ENCODE measurements at regions not wholly inside any gene's neighbourhood (a gene's known extent, or its start where the extent isn't known, plus 50 kb on each side); places are given as distances from the start of the nearest gene placed in this dataset.
"Not testable (repeated sequence)": the region's sequence is repeated elsewhere in the genome, so short reads cannot be mapped to it uniquely, and the experiment has no call there.

- Histone ChIP-seq H3K9me3 (no peaks in the 10 kb centered on the region), H3K36me3 (no peaks in the 10 kb centered on the region), H3K4me3 (no peak overlapping the region), H3K27ac (no peak overlapping the region), H3K27me3 (no peaks in the 10 kb centered on the region), H3K4me1 (peaks cover 3 to 21% of the 10 kb centered on the region in 2 donors)
- ATAC-seq (no peak), DNase-seq (peak in 1 of 4 donors; percentile 51)
- no peak for TF ChIP-seq CTCF (IDR thresholded peaks at IDR 0.05)
- intact Hi-C loops (cut with DNase I), result no loop called here
Observed at GRCh38 chr2:37773371-37774130, 102.1 kb upstream of the CDC42EP3 start.

- H3K27me3 ChIP-seq; ATAC-seq; intact Hi-C loops (cut with DNase I); DNase-seq; H3K36me3 ChIP-seq; H3K27ac ChIP-seq; H3K4me3 ChIP-seq; H3K9me3 ChIP-seq: not testable (repeated sequence)
- H3K4me1 ChIP-seq, result peaks cover 0 to 13% of the 10 kb centered on the region in 2 donors
Observed at GRCh38 chr2:37774171-37774944, 102.9 kb upstream of the CDC42EP3 start.

GRCh38 chr2:37774976-37775907, 103.8 kb upstream of the CDC42EP3 start:
- no peak for TF ChIP-seq CTCF (IDR thresholded peaks at IDR 0.05)
- intact Hi-C loops (cut with DNase I), result no loop called here
- no peaks in the 10 kb centered on the region for H3K9me3 ChIP-seq
- no peaks in the 10 kb centered on the region for H3K27me3 ChIP-seq
- no peaks in the 10 kb centered on the region for H3K36me3 ChIP-seq
- no peak overlapping the region for H3K4me3 ChIP-seq
- H3K27ac ChIP-seq, result no peak overlapping the region
- DNase-seq (no peak), ATAC-seq (no peak)
- H3K4me1 ChIP-seq, result peaks cover 0 to 6% of the 10 kb centered on the region in 2 donors

GRCh38 chr2:37775908-37776250, 104.4 kb upstream of the CDC42EP3 start:
- H3K4me1 ChIP-seq, result peaks cover 0 to 9% of the 10 kb centered on the region in 2 donors
- intact Hi-C loops (cut with DNase I), result no loop called here
- H3K27ac ChIP-seq, result no peak overlapping the region
- no peaks in the 10 kb centered on the region for H3K27me3 ChIP-seq
- ATAC-seq (peak; percentile 64), DNase-seq (no peak)
- TF ChIP-seq CTCF (IDR thresholded peaks at IDR 0.05), result no peak
- no peak overlapping the region for H3K4me3 ChIP-seq
- no peaks in the 10 kb centered on the region for H3K9me3 ChIP-seq
- H3K36me3 ChIP-seq, result no peaks in the 10 kb centered on the region

- Histone ChIP-seq H3K4me1 (peaks cover 0 to 15% of the 10 kb centered on the region in 2 donors), H3K36me3 (no peaks in the 10 kb centered on the region), H3K9me3 (no peaks in the 10 kb centered on the region), H3K4me3 (no peak overlapping the region), H3K27ac (no peak overlapping the region), H3K27me3 (no peaks in the 10 kb centered on the region)
- TF ChIP-seq CTCF (IDR thresholded peaks at IDR 0.05), result no peak
- DNase-seq (no peak), ATAC-seq (peak; percentile 54)
- intact Hi-C loops (cut with DNase I), result no loop called here
Observed at GRCh38 chr2:37776487-37776886, 105.0 kb upstream of the CDC42EP3 start.

All from left lung (tissue), 4 donors.